GM12878 (cell line): ENCODE measurements at regions not wholly inside any gene's neighbourhood (a gene's known extent, or its start where the extent isn't known, plus 50 kb on each side); places are given as distances from the start of the nearest gene placed in this dataset.

Experiments
- ATAC-seq: fragments of 200-7000 bp; cut with Tn5 transposase; 3 replicates; pipeline ENCODE4 v1.9.1; 2020; ENCODE audit warnings: mild to moderate bottlenecking, moderate library complexity
- BruUV-seq: library from RNA; stranded (reverse); fragments of 400-500 nt; replicated peaks from 2 replicates; lab custom pipeline; 2021; lab: Mats Ljungman, UMichigan
- CTCF ChIA-PET: fragments of 300-600 bp; sonication (Branson Sonifier 250); formaldehyde crosslinking; extraction: SDS; loops from one replicate; lab custom pipeline; 2021; ENCODE audit warnings: inconsistent platforms; lab: Yijun Ruan, JAX
- POLR2A ChIA-PET: fragments of 350-600 bp; formaldehyde crosslinking; extraction: SDS; loops from one replicate; lab custom pipeline; 2021; ENCODE audit warnings: inconsistent platforms; lab: Charles Lee
- RAD21 ChIA-PET: fragments of 300-600 bp; sonication (Branson Sonifier 250); formaldehyde crosslinking; loops from one replicate; lab custom pipeline; 2023; ENCODE audit warnings: antibody characterized with exemption; ENCODE audit not compliant: unreplicated experiment; lab: Charles Lee
- SMC1A ChIA-PET: fragments of 300-600 bp; sonication (Branson Sonifier 250); formaldehyde crosslinking; loops from one replicate; lab custom pipeline; 2023; ENCODE audit not compliant: unreplicated experiment, uncharacterized antibody; lab: Charles Lee
- DNase-seq: peaks from one replicate; pipeline ENCODE4 v3.0.0-alpha.2; 2011; ENCODE audit warnings: low read depth, low spot score
- FAIRE-seq: peaks from 3 replicates; lab custom pipeline; 2011; peaks lifted over from hg19 to GRCh38; lab: Jason Lieb, UNC
- H2AFZ ChIP-seq: 2 replicates; pipeline ENCODE4 v1.6.0; 2011; ENCODE audit warnings: low read depth, low read length, control low read depth; ENCODE audit not compliant: control insufficient read depth
- H3K27ac ChIP-seq: 2 replicates; pipeline ENCODE4 v1.5.1; 2011; ENCODE audit warnings: control low read depth; ENCODE audit not compliant: control insufficient read depth, insufficient read depth
- H3K27me3 ChIP-seq, 2 experiments: replicated peaks in 1 of 2; 2 replicates each; pipeline versions ENCODE4 v1.6.0 to v1.6.1; 2011; ENCODE audit warnings: low read length in 1 of 2; ENCODE audit not compliant: control insufficient read depth in 2 of 2, insufficient read depth in 2 of 2
- H3K36me3 ChIP-seq, 2 experiments: 2 replicates each; pipeline ENCODE4 v1.5.1; 2011; ENCODE audit warnings: low read length in 1 of 2; ENCODE audit not compliant: control insufficient read depth in 2 of 2, insufficient read depth in 2 of 2
- H3K4me1 ChIP-seq: 2 replicates; pipeline ENCODE4 v1.6.1; 2011; ENCODE audit warnings: mild to moderate bottlenecking, low read length, moderate library complexity, mixed read lengths; ENCODE audit not compliant: control insufficient read depth, insufficient read depth
- H3K4me2 ChIP-seq: 2 replicates; pipeline ENCODE4 v1.6.0; 2011; ENCODE audit warnings: control low read depth; ENCODE audit not compliant: control insufficient read depth, insufficient read depth
- H3K4me3 ChIP-seq: fragments of 200-600 bp; sonication (generic); 2 replicates; pipeline ENCODE4 v1.5.1; 2016
- H3K79me2 ChIP-seq: 2 replicates; pipeline ENCODE4 v1.6.0; 2011; ENCODE audit warnings: low read length; ENCODE audit not compliant: control insufficient read depth, insufficient read depth
- H3K9ac ChIP-seq: 2 replicates; pipeline ENCODE4 v1.8.0; 2011; ENCODE audit warnings: low read length, control low read depth, mixed read lengths; ENCODE audit not compliant: control insufficient read depth, insufficient read depth
- H3K9me3 ChIP-seq: replicated peaks from 3 replicates; pipeline ENCODE4 v1.5.1; 2011; ENCODE audit warnings: mild to moderate bottlenecking, low read length; ENCODE audit not compliant: control insufficient read depth, insufficient read depth
- H4K20me1 ChIP-seq: 2 replicates; pipeline ENCODE4 v1.6.0; 2011; ENCODE audit not compliant: control insufficient read depth, insufficient read depth
- ATF7 ChIP-seq: fragments of 450-650 bp; IDR thresholded peaks from 2 replicates; pipeline ENCODE4 v1.6.1; 2016; ENCODE audit warnings: low read depth, mild to moderate bottlenecking
- BCL3 ChIP-seq: IDR thresholded peaks from 2 replicates; pipeline ENCODE4 v1.6.1; 2011; ENCODE audit warnings: borderline replicate concordance, low read depth, mild to moderate bottlenecking, moderate library complexity, low read length; ENCODE audit not compliant: insufficient read depth, poor library complexity, severe bottlenecking
- CBFB ChIP-seq: IDR thresholded peaks from 2 replicates; pipeline ENCODE4 v1.6.1; 2016; ENCODE audit warnings: antibody characterized with exemption, low read depth
- ELK1 ChIP-seq: IDR thresholded peaks from 2 replicates; pipeline ENCODE4 v1.6.1; 2012; ENCODE audit warnings: low read depth, low read length, improper control_type of control experiment
- HDAC2 ChIP-seq: fragments of 200-600 bp; sonication (generic); IDR thresholded peaks from 2 replicates; pipeline ENCODE4 v1.6.1; 2017
- KDM1A ChIP-seq: fragments of 200-600 bp; sonication (generic); IDR thresholded peaks from 2 replicates; pipeline ENCODE4 v1.6.1; 2016; ENCODE audit warnings: borderline replicate concordance
- RB1 ChIP-seq: fragments of 450-650 bp; formaldehyde crosslinking; IDR thresholded peaks from 2 replicates; pipeline ENCODE4 v1.6.1; 2017; ENCODE audit warnings: mild to moderate bottlenecking, borderline replicate concordance
- SUZ12 ChIP-seq: fragments of 200-600 bp; sonication (generic); IDR thresholded peaks from one replicate; pipeline ENCODE4 v1.6.1; 2018; ENCODE audit warnings: antibody characterized with exemption, mild to moderate bottlenecking; ENCODE audit not compliant: unreplicated experiment
- TAF1 ChIP-seq: IDR thresholded peaks from 2 replicates; pipeline ENCODE4 v1.6.1; 2011; ENCODE audit warnings: mild to moderate bottlenecking, low read depth, low read length, borderline replicate concordance
- ZNF207 ChIP-seq: fragments of 450-650 bp; IDR thresholded peaks from 2 replicates; pipeline ENCODE4 v1.6.1; 2014; ENCODE audit warnings: antibody characterized with exemption, mild to moderate bottlenecking, borderline replicate concordance
- ZNF687 ChIP-seq: fragments of 450-650 bp; IDR thresholded peaks from 2 replicates; pipeline ENCODE4 v1.6.1; 2017; ENCODE audit warnings: mild to moderate bottlenecking, moderate library complexity
- WGBS: methylation state at CpG from one replicate; pipeline ENCODE4 v1.1.6; 2016; ENCODE audit warnings: low lambda C conversion rate; ENCODE audit not compliant: insufficient replicate concordance, insufficient coverage; ENCODE audit errors: missing lambda C conversion rate; 5-methylcytosine and 5-hydroxymethylcytosine counted together
- in situ Hi-C: fragments of 300-500 bp; cut with MboI; formaldehyde crosslinking; loops from 9 replicates; pipeline ENCODE4 v1.14.3; 2018; ENCODE audit warnings: mixed read lengths
- intact Hi-C: fragments of 100-400 bp; cut with micrococcal nuclease; formaldehyde crosslinking; loops from one replicate; pipeline ENCODE4 v1.14.2; 2022; ENCODE audit not compliant: unreplicated experiment

GRCh38 chr4:164221631-164222030 is 532.3 kb upstream of the SMIM31 start:
- H2AFZ ChIP-seq, result no peak overlapping the region
- ChIA-PET SMC1A (no interaction called here), RAD21 (no interaction called here), POLR2A (no interaction called here), CTCF (no interaction called here)
- intact Hi-C loops (no loop called here), in situ Hi-C loops (no loop called here)
- H3K4me2 ChIP-seq, result no peak overlapping the region
- no peak overlapping the region for H3K4me3 ChIP-seq
- no peaks in the 10 kb centered on the region for H4K20me1 ChIP-seq
- H3K9me3 ChIP-seq, result no peaks in the 10 kb centered on the region
- DNase-seq, result no peak
- H3K27ac ChIP-seq, result no peak overlapping the region
- no peak for FAIRE-seq
- 0% methylated on average over 1 of the region's 1 CpG for WGBS
- ATAC-seq, result no peak
- H3K27me3 ChIP-seq, result no peaks in the 10 kb centered on the region
- no peaks in the 10 kb centered on the region for H3K4me1 ChIP-seq
- BruUV-seq, result no TSS peak
- no peak for TF ChIP-seq CBFB
- no peak for TF ChIP-seq KDM1A
- no peak for TF ChIP-seq RB1
- no peak for TF ChIP-seq TAF1
- TF ChIP-seq ZNF687, result no peak
- no peak for TF ChIP-seq ATF7
- no peak for TF ChIP-seq ELK1
- TF ChIP-seq HDAC2, result no peak
- TF ChIP-seq BCL3, result no peak
- TF ChIP-seq SUZ12, result no peak
- no peak for TF ChIP-seq ZNF207
- H3K9ac ChIP-seq, result no peak overlapping the region
- no peaks in the 10 kb centered on the region for H3K36me3 ChIP-seq
- no peaks in the 10 kb centered on the region for H3K79me2 ChIP-seq
